NOMO-1 (cell line): ENCODE measurements at regions not wholly inside any gene's neighbourhood (a gene's known extent, or its start where the extent isn't known, plus 50 kb on each side); places are given as distances from the start of the nearest gene placed in this dataset.

ENCODE experiments used
- DNase-seq, 2 experiments: peaks; one replicate each; lab custom pipeline; 2025; ENCODE audit not compliant: unreplicated experiment in 2 of 2; lab: John Stamatoyannopoulos, UW

DNA sequence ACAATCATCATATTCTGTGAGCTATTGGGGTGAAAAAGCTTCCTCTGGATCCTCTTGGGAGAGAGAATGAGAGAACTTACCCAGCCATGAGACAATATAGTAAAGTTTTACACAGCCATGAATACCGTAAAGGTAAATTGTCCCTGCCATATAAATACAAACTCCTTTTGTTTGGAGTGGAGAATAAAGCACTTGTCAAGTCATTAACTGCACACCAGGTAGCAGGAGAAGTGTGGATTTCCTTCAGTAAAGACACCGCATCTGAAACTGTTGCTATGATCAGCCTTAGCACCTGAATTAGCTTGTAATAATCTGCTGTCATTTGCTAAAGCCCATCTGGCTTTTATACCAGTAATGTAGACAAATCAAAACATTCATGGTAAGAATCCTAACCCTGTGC, 336.6 kb upstream of the SLCO3A1 start:
- no peak for DNase-seq

DNA sequence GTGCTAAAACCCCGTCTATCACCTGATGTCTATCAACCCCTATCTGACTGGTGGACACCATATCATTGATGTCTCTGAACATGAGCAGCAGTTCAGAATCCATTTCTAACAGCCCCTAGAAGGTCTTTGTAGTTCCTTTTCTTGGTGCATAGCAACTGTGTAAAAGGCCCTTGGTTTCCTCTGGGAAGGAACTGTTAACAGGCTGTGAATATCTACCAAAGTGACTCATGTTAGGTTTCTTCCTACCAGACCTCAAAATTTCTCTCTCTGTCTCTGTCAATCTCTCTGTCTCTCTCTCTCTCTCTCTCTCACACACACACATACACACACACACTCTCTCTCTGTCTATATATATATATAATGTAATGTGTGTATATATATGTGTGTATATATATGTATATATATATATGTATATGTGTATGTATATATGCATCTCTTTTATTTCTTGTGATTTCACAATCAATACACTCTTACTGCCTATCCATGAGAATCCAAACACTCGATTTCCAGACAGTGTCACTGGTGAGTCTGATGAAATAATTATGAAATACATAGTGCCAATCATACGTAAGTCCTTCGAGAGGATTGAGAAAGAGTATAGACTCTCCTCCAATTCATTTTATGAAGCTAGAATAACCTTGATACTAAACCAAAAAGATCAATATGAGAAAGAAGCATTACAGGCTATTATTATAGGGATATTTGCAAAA, 335.9 kb upstream of the SLCO3A1 start:
- DNase-seq = no peak

DNA sequence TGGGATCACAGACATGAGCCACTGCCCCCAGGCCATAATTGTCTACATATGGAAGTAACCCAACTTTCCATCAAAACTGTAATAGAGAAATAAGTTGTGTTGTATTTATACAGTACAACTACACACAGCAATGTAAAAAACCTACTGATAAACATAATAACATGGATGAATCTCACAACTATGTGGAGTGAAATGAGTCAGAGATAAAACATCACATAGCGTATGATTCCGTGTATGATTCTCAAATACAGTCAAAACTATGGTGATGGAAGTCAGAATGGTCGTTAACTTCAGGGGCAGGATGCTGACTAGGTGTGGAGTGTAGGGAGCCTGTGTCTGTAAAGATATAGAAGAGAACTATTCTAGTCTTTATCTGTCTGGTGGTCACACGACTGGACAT, 332.7 kb upstream of the SLCO3A1 start:
- no peak for DNase-seq

DNA sequence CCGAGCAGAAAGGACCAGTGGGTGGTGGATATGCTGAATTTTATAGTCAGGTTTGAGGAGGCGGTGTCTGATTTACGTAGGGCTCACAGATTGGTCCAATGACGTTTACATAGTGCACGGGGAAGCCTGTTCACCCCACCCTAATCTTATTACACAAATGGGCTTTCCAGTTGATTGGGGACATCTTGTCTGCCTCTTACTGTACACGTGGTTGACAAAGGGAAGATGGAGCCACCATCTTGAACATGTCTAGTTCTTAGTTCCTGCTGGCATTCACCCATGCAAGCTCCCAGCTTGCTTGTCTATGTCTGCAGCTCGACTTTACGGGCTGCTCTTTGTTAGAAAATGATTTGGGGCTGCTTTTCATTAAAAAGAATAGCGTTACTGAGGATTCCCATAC, 332.0 kb upstream of the SLCO3A1 start:
- no peak for DNase-seq

DNA sequence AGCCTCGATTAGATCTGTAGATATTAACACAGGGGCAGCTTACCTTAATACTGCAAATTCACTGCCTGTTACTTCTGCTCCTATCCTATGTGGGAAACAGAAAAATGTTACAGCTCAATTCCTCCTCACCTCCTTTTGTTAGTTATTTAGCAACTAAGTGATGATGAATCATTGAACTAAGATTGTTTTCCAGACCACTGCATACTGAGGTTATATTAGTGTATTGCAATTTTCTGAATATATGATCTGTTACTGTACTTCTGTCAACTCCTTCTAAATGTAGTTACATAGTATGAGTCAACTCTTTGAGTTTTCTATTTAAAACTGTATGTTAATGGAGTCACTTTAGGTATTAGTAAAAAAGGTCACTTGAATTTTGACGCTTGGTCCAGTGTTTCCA, 331.5 kb upstream of the SLCO3A1 start:
- no peak for DNase-seq

DNA sequence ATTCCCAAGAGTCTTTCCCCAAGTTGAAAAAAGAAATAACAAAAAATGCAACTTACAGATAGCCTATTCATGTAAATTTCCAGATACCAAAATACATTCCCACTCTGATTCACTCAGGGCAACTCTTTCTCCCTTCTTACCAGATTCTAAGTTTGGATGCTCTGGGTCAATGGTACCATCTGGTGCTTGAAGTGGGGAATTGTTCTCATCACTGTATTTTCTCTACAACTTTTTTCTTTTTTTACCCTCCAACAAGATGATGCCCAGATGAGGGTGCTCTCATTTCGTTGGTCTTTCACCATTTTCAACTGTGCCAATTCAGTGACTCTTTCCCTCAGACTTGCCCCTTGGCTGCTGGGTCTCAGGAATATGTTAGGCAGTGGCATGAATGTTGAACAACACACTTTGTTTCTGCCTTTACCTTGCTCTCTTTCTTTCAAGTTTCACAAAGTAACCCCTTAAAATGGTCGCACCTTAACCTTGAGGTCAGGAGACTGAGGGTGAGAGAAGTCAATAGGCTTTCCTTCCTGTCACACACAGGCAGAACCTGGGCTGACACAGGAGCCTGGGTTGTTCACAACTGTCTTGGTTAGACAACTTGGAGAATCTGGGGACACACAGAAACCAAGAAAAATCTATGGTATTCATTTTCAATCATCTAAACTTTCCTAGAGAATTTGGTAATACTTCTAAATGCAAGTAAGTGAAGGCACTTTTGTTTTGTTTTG, 330.7 kb upstream of the SLCO3A1 start:
- no peak for DNase-seq

DNA sequence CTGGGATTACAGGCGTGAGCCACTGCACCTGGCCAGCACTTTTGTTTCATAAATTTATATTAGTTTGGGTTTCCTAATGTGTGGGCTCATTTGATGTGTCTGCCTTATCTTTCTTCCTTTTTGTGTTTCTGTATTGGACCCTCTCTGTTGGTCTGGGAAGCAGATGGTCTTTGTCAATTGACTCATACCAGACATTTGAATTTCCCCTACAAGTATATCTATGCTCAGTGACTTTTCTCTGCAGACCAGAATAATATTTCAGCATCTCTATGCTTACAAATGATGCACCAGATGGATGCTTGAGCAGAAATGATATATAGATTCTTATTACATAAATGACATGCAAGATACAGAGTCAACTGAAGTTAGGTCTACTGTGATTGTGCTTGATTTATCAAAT, 329.9 kb upstream of the SLCO3A1 start:
- DNase-seq = no peak

DNA sequence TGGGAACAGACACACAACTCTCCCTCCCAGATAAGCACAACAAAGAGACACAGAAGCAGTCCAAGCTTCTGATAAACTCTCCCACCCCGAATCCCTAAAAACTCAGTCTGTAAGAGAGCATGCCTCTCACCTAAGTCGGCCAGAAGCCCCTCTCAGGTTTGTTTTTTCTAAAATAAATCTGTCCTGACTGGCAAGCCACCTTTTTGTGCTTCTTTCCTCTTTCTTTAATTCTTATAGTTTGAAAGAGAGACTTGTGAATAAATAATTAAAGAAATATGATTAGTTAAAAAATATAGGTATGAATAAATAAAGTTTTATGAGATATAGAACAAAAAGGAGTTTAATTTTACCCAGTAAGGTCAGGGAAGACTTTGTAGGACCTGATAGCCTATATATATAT, 329.0 kb upstream of the SLCO3A1 start:
- no peak for DNase-seq

DNA sequence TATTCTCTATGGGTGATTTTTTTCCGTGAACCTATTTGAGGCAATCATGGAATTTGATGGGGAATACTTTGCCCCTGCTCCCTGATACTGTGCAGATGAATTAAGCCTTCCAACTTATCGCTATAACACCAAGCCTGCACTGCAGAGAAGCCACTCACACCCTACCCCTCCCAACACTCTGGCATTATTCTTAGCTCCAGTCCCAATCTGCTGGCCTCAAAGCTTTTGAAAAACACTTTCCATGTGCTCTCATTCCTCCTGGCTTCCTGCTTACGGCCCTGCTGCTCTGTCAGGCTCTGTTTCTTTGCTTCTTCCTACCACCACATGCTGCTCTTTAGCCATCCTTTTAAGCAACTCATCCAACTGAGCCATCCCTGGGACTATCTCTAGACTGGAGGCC, 327.8 kb upstream of the SLCO3A1 start:
- no peak for DNase-seq

DNA sequence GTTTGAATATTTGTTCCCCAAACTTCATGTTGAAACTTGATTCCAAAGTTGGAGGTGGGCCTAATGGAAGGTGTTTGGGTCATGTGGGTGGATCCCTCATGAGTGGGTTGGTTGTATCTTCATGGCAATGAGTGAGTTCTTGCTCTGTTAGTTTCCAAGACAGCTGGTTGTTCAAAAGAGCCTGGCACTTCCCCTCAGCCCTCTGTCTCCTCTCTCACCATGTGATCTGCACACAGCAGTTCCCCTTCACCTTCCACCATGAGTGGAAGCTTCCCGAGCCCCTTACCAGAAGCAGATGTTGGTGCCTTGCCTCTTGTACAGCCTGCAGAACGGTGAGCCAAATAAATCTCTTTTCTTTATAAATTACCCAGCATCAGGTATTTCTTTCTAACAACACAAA, 327.1 kb upstream of the SLCO3A1 start:
- DNase-seq = no peak

DNA sequence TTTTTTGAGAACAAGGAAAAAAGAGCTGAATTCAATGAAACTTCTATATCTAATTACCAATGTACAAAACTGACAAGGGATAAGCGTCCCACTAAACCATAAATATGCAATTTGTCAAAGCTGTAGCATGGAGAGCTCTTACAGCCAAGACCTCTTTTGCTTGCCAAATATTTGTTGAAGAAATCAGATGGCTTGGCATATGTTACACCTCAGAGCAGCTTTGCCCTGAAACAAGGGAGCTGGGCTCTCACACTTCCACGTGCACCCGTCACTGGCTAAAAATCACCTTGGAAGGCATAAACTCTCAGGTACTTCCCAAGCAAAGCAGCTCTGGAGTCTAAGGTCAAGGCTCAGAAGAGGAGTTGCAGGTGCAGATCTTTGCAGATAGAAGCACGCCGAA, 324.7 kb upstream of the SLCO3A1 start:
- no peak for DNase-seq

DNA sequence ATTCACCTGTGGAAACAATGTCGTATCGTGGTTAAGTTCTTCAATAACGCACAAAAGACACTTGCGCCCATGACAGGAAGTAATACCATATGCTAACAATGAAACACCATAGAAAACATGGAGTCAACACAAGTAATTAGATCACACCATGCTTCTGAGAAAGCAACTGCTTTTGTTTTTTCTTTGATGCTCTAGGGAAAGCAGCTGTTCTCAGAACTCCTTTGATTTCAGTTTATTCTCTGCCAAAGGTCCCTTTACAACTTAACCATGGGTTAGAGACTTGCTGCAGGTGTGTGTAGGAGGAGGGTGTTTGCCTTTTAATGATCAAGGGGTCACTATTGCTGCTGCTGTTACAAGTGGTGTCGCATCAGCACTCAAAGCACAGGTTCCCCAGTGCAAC, 324.0 kb upstream of the SLCO3A1 start:
- no peak for DNase-seq

DNA sequence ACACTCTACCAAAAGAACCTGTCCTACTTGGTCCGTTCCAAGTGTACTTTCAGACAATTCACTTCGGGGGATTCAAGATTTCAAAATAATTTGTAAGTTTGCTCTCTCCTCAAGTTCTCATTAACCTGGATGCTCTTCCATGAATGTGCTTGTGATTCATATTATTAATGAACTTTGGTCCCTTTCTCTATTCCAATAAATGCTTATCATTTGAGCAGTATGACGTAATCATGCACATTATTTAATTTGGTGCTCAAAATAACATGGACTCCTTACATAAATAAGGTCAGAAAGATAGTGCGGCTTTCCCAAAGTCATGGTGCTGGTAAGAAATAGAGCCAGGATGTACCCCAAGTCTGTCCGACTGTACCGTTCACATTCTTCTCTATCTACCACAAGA, 323.2 kb upstream of the SLCO3A1 start:
- DNase-seq = no peak

DNA sequence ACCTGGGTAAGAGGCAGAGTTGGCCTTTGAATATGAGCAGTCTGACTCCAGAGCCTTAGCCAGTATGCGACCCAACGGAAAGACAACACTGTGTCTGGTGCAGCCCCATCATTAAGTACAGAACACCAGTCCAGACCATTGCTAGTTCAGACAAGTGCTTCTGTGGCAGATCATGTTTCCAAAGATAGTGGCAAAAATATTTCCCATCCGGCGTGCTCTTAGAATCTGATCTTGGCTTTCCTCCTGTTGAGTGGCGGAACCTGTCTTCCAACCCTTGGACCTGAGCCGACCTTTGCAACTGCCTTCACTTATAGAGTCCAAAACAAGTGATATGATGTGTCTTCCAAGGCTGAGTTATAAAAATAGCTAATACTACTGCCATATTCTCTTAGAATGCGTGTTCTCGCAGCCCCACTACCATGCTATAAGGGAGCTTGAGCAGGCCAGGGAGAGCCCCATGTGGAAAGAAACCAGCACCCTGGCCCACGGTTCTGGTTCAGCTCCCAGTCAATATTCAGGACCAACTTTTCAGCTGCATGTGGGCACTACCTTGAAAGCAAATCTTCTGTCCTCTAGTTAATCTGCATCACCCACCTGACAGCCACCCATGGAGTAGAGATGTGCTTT, 322.4 kb upstream of the SLCO3A1 start:
- DNase-seq = no peak

DNA sequence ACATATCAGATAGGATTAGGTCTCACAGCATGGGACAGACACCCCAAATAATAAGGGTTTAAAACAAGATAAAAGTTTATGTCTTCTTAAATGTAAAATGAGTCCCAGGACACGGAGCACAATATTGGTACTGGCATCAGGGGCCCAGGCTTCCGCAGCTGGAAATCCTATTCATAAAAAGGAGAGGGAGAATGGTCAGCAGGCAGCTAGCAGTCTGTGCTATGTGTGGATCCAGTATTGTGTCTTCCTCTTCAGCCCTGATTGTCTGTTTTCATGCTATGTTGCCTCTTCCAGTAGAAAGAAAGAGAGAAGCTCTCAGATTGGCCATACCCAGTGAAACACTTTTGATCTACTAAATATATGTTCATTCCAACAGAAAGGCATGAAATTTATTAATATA, 319.3 kb upstream of the SLCO3A1 start:
- no peak for DNase-seq

DNA sequence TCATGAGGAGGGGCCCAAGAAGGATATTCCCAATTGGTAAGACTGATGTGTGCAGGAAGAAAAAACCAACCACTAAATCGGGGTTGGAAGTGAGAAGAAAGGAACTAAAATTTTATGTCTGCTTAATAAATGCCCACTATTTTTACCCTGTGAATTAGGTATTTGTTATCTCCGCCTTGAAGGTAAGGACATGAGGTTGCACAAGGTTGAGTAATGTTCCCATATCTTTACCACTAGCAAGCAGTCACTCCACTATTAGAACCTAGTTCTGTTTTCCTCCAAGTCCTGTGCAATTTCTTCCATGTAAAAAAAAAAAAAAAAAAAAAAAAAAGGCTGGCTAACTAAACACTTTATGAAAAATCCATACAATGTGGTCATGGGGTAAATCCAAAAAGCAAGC, 318.5 kb upstream of the SLCO3A1 start:
- DNase-seq = no peak

DNA sequence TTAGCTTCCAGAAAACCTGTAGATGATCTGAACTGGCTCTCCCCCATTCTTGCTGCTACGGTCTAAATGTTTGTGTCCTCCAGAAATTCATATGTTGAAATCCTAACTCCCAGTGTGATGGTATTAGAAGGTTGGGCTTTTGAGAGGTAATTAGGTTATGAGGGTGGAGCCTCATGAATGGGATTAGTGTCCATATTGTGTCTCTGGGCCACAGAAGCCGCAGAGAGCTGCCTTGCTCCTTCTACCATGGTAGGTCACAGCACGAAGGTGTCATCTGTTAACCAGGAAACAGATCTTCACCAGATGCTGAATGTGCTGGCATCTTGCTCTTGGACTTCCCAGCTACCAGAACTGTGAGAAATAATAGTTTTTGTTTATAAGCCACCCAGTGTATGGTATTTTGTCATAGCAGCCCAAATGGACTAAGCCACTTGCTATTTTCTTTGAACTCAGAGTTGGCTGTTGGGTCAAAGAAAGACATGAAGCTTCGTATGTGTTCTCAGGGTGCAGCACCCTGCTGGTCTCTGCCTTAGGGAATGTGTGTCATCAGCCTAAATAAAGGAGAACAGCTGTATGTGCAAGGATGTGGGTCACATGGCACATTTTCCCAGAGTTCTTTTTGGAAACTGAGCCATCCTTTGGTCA, 317.5 kb upstream of the SLCO3A1 start:
- no peak for DNase-seq

DNA sequence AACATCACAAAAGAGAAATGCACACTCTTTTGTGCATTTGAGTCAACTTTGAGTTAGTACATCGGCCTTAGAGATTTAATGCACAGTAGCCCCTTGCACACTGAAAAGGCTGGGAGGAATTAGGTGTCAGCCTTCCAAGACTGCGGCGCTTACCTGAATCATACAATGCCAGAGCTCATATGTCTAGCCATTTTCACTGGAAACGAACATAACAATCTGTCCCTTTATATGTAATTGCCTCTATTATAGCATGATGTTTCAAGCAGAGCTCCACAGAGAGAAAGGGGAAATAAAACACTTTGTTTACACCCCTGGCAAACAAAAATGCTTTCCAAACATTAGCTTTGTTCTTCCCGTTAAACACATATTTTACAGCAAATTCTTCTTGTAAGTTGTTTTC, 315.7 kb upstream of the SLCO3A1 start:
- no peak for DNase-seq

DNA sequence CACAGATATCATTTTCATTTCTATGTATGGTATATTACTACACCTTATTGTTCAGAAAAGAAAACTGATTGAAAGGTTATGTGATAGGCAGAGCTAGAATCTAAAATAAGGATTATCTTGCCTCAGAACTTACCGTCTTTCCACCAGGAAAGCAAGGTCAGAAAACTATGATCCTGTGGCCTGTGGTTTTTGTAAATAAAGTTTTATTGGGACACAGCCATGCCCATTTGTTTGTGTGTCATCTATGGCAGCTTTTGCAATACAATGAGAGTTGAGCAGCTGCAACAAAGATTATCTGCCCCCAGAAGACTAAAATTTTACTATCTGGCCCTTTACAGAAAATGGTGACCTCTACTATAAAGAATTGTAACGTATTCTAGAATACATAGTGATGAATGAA, 314.7 kb upstream of the SLCO3A1 start:
- DNase-seq = no peak

DNA sequence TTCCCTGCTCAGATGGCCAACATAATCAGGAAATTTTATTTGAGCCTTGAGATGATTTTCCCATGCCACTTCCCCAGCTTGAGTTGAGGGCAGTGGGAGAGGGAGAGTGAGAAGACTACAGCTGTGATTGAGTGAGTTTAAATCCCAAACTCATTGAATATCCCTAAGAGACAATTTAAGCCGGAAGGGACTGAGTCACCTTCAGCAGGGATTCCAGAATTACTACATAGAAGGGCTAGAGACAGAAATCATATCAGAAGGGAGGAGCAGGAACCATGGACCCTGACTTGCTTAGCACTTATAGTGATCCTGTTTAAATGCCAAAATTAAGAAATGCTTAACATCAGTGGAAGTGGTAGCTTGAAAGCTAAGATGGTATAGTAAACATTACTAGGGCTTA, 312.2 kb upstream of the SLCO3A1 start:
- no peak for DNase-seq

DNA sequence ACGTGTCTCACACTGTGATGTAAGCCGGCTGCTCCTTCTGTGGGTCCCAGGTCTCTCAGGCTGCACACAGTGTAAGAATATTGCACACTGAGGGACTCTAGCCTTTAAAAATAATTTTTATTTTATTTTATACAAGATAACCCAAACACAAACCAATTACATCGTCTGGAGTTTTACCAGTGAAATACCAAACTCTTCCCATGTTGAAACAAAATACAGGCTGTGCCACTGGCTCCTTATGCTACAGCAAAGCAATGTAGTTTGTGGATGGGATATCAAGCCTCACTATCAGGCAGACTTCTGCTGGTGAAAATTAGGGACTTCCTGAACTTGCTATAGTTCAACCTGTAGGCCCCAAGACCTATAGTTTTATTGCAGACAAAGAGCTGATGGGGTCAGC, 311.3 kb upstream of the SLCO3A1 start:
- DNase-seq = no peak

DNA sequence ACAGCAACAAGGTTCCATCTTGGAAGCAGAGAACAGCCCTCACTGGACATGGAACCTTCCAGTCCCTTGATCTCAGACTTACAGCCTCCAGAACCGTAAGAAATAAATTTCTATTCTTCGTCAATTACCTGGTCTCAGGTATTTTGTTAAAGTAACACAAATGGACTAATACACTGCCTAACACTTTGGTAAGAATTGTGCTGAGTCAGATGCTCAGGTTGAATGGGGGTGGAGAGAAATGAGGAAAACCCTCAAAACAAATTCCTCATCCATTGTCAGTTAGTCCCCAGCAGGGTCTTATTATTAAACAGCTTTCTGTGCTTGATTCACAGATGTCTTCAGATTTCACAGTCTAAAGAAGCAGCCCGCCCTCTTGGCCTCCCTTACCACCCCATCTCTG, 306.2 kb upstream of the SLCO3A1 start:
- DNase-seq = no peak
